HepG2 (cell line): ENCODE measurements at regions not wholly inside any gene's neighbourhood (a gene's known extent, or its start where the extent isn't known, plus 50 kb on each side); places are given as distances from the start of the nearest gene placed in this dataset.

Experiments used
- ATF7-NPFF ChIP-seq: sonication (generic); formaldehyde crosslinking; IDR thresholded peaks from 2 replicates; pipeline ENCODE4 v1.8.1; 2023; ENCODE audit warnings: mild to moderate bottlenecking, low read depth, missing genetic modification reagents, moderate library complexity
- BHLHE40 ChIP-seq: IDR thresholded peaks from 2 replicates; pipeline ENCODE4 v1.6.1; 2011; ENCODE audit warnings: low read length, improper control_type of control experiment
- HNF4A ChIP-seq: sonication (generic); formaldehyde crosslinking; IDR thresholded peaks from 2 replicates; pipeline ENCODE4 v1.4.0; 2020; ENCODE audit warnings: missing genetic modification reagents
- MATR3 ChIP-seq: sonication (generic); formaldehyde crosslinking; IDR thresholded peaks from 2 replicates; pipeline ENCODE4 v1.4.0; 2020; ENCODE audit warnings: missing genetic modification reagents
- PRDM10 ChIP-seq: sonication (generic); formaldehyde crosslinking; IDR thresholded peaks from 2 replicates; pipeline ENCODE4 v1.4.0; 2020; ENCODE audit warnings: low read depth, missing genetic modification reagents
- PRDM4 ChIP-seq: sonication (generic); formaldehyde crosslinking; IDR thresholded peaks from 2 replicates; pipeline ENCODE4 v1.9.0; 2021; ENCODE audit warnings: missing genetic modification reagents, borderline replicate concordance
- RBM22 ChIP-seq: fragments of 200-400 bp; formaldehyde crosslinking; optimal IDR thresholded peaks from 2 replicates; pipeline ENCODE3; 2017; ENCODE audit warnings: mild to moderate bottlenecking, low read length, moderate library complexity
- SIX4 ChIP-seq: sonication (generic); formaldehyde crosslinking; IDR thresholded peaks from 2 replicates; pipeline ENCODE4 v1.4.0; 2020; ENCODE audit warnings: missing genetic modification reagents
- TIGD3 ChIP-seq: sonication (generic); formaldehyde crosslinking; IDR thresholded peaks from 2 replicates; pipeline ENCODE4 v1.5.1; 2020; ENCODE audit warnings: mild to moderate bottlenecking, missing genetic modification reagents, borderline replicate concordance
- ZBTB7B ChIP-seq: sonication (generic); formaldehyde crosslinking; IDR thresholded peaks from 2 replicates; pipeline ENCODE4 v1.4.0; 2020; ENCODE audit warnings: missing genetic modification reagents
- ZFY ChIP-seq: sonication (generic); formaldehyde crosslinking; IDR thresholded peaks from 2 replicates; pipeline ENCODE4 v1.4.0; 2020; ENCODE audit warnings: missing genetic modification reagents
- ZNF550 ChIP-seq: sonication (generic); formaldehyde crosslinking; IDR thresholded peaks from 2 replicates; pipeline ENCODE4 v1.4.0; 2020; ENCODE audit warnings: mild to moderate bottlenecking, missing genetic modification reagents, borderline replicate concordance
- ZNF574 ChIP-seq: sonication (generic); formaldehyde crosslinking; IDR thresholded peaks from 2 replicates; pipeline ENCODE4 v1.4.0; 2020; ENCODE audit warnings: missing genetic modification reagents

- no peak for TF ChIP-seq PRDM10 (CRISPR knock-in tag)
- no peak for TF ChIP-seq BHLHE40
- TF ChIP-seq ZBTB7B (CRISPR knock-in tag), result no peak
- TF ChIP-seq PRDM4, result no peak
- TF ChIP-seq ZFY (CRISPR knock-in tag), result no peak
- TF ChIP-seq ATF7-NPFF (CRISPR knock-in tag), result no peak
- no peak for TF ChIP-seq RBM22
- no peak for TF ChIP-seq HNF4A (CRISPR knock-in tag)
- no peak for TF ChIP-seq SIX4 (CRISPR knock-in tag)
- no peak for TF ChIP-seq TIGD3 (CRISPR knock-in tag)
- TF ChIP-seq ZNF574 (CRISPR knock-in tag), result no peak
- TF ChIP-seq ZNF550 (CRISPR knock-in tag), result no peak
- no peak for TF ChIP-seq MATR3
- TF ChIP-seq, all 625 proteins: peak for 0
Observed at GRCh38 chr4:4763822-4764557, 95.5 kb upstream of the MSX1 start (continued).
